ENCODE measurements at regions not wholly inside any gene's neighbourhood (a gene's known extent, or its start where the extent isn't known, plus 50 kb on each side); places are given as distances from the start of the nearest gene placed in this dataset.

DNA sequence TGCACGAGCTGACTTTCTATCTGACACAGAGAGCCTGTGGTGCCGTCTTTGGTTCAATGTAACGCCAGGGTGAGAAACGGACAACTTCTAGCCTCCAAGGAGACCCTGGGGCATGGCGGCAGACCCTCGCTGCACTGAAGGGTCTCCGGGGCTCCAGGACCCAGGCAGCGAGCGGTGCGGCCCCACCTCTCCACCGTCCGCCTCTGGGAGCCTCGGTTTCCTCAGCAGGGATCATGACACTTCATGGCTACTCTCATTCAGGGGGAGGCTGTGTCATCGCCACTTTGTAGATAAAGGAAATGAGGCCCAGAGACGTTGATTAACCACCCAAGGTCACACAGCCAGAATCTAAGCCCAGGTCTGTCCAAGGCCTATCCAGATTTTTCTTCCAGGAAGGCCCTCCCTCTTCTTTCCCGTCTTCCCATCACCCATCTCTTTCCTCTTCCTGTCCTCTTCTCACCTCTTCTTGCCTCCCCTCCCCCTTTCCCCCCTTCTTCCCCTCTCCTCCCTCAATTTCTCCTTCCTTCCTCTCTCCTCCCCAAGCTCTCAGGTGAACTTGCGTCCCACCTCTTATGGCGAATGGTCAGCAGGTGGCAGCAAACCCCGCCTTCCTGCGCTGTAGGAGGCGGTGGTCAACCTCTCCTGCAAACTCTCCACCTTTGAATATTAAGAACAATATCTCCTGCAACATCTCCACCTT, 69.3 kb upstream of the HMX1 start:
- Histone ChIP-seq H4K91ac (ENCODE audit: insufficient read length, low read depth, low read length) (no peak overlapping the region), H3K14ac (ENCODE audit: insufficient read depth, low read length) (no peak overlapping the region), H4K5ac (ENCODE audit: insufficient read length, low read depth, low read length) (no peak overlapping the region), H3K79me2 (ENCODE audit: insufficient read depth, low read length) (no peaks in the 10 kb centered on the region), H3K23ac (ENCODE audit: insufficient read length, low read depth, low read length) (no peak overlapping the region), H2AK5ac (ENCODE audit: insufficient read length, low read length) (no peak overlapping the region), H3K27me3 (ENCODE audit: insufficient read depth, low read length) (no peaks in the 10 kb centered on the region), H3K56ac (ENCODE audit: insufficient read length, low read depth, low read length) (no peak overlapping the region), H2BK12ac (ENCODE audit: insufficient read length, low read depth, low read length) (no peak overlapping the region), H3K4ac (ENCODE audit: low read depth, low read length) (no peak overlapping the region), H2AFZ (ENCODE audit: low read length) (no peak overlapping the region), H3K4me2 (ENCODE audit: insufficient read depth, insufficient read length, low read length) (no peak overlapping the region), H3K9me3 (ENCODE audit: control insufficient read depth, low read depth, low read length) (peaks cover 5% of the 10 kb centered on the region), H2BK5ac (ENCODE audit: insufficient read length, low read length) (no peak overlapping the region), H3K23me2 (ENCODE audit: insufficient read length, low read depth, low read length, poor library complexity, severe bottlenecking) (no peaks in the 10 kb centered on the region), H2BK15ac (ENCODE audit: low read depth, low read length) (no peak overlapping the region), H3K79me1 (ENCODE audit: insufficient read depth, low read depth, low read length, poor library complexity, severe bottlenecking) (no peaks in the 10 kb centered on the region), H4K8ac (replicated peaks; ENCODE audit: insufficient read length, low read depth, low read length) (no peak overlapping the region), H3K9ac (ENCODE audit: extremely low read depth, insufficient read length, low read length) (no peak overlapping the region), H2BK20ac (ENCODE audit: low read depth, low read length, poor library complexity, severe bottlenecking) (no peak overlapping the region), H3K18ac (ENCODE audit: insufficient read length, low read depth, low read length) (no peak overlapping the region), H4K20me1 (ENCODE audit: control insufficient read depth, insufficient read depth, insufficient read length) (no peaks in the 10 kb centered on the region), H3K4me1 (ENCODE audit: insufficient read depth, low read length) (no peaks in the 10 kb centered on the region), H3T11ph (ENCODE audit: low read length) (no peak overlapping the region), H3K27ac (ENCODE audit: insufficient read length, low read depth, low read length) (no peak overlapping the region), H2BK120ac (ENCODE audit: low read depth, low read length, poor library complexity, severe bottlenecking) (no peak overlapping the region)
- H3K4me1 Mint-ChIP-seq, result peaks cover 0 to 7% of the 10 kb centered on the region in 2 experiments; a peak in 1 of 4 replicates
- peaks cover 0 to 2% (median 0%) of the 10 kb centered on the region in 3 experiments; a peak in 2 of 7 replicates for H3K36me3 Mint-ChIP-seq (ENCODE audit: insufficient read depth in 1 of 3, low read depth in 3 of 3)
- WGBS (ENCODE audit: extremely low coverage, insufficient read length, low lambda C conversion rate), result no CpG with 5 or more reads among the region's 21 CpGs
- peaks cover 5% of the 10 kb centered on the region for H3K27me3 Mint-ChIP-seq (ENCODE audit: low read depth)
- H3K27ac Mint-ChIP-seq, result no peak overlapping the region
- H3K9me3 Mint-ChIP-seq, result peaks cover 21 to 65% of the 10 kb centered on the region in 2 experiments
- H3K4me3 Mint-ChIP-seq, result no peak overlapping the region
- DNase-seq, result no peak
- TF ChIP-seq, protein P1, sequence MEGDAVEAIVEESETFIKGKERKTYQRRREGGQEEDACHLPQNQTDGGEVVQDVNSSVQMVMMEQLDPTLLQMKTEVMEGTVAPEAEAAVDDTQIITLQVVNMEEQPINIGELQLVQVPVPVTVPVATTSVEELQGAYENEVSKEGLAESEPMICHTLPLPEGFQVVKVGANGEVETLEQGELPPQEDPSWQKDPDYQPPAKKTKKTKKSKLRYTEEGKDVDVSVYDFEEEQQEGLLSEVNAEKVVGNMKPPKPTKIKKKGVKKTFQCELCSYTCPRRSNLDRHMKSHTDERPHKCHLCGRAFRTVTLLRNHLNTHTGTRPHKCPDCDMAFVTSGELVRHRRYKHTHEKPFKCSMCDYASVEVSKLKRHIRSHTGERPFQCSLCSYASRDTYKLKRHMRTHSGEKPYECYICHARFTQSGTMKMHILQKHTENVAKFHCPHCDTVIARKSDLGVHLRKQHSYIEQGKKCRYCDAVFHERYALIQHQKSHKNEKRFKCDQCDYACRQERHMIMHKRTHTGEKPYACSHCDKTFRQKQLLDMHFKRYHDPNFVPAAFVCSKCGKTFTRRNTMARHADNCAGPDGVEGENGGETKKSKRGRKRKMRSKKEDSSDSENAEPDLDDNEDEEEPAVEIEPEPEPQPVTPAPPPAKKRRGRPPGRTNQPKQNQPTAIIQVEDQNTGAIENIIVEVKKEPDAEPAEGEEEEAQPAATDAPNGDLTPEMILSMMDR (conservative IDR thresholded peaks at IDR 0.05), result peak; percentile 59

All from H9 (cell line).